ENCODE measurements at regions not wholly inside any gene's neighbourhood (a gene's known extent, or its start where the extent isn't known, plus 50 kb on each side); places are given as distances from the start of the nearest gene placed in this dataset.
"Not testable (repeated sequence)": the region's sequence is repeated elsewhere in the genome, so short reads cannot be mapped to it uniquely, and the experiment has no call there.

- H3K27ac Mint-ChIP-seq; H3K36me3 Mint-ChIP-seq; ATAC-seq; DNase-seq (ENCODE audit: low spot score in 2 of 2): not testable (repeated sequence)
- H3K9me3 Mint-ChIP-seq: peaks cover 14 to 17% of the 10 kb centered on the region in 2 donors
Measured at GRCh38 chr2:21790311-21790710, 666.5 kb downstream of the TDRD15 start.

- ATAC-seq (no peak), DNase-seq (ENCODE audit: low spot score in 2 of 2) (no peak)
Measured at GRCh38 chr2:21792571-21792970, 668.8 kb downstream of the TDRD15 start.

GRCh38 chr2:21793461-21793860, 669.7 kb downstream of the TDRD15 start:
- no peaks in the 10 kb centered on the region for H3K36me3 Mint-ChIP-seq
- ATAC-seq (no peak), DNase-seq (ENCODE audit: low spot score in 2 of 2) (no peak)
- H3K27ac Mint-ChIP-seq: no peak overlapping the region
- peaks cover 14 to 16% of the 10 kb centered on the region in 2 donors for H3K9me3 Mint-ChIP-seq

More at GRCh38 chr2:21792571-21792970, 668.8 kb downstream of the TDRD15 start:
- H3K9me3 Mint-ChIP-seq: peaks cover 14 to 20% of the 10 kb centered on the region in 2 donors
- no peak overlapping the region for H3K27ac Mint-ChIP-seq
- no peaks in the 10 kb centered on the region for H3K36me3 Mint-ChIP-seq

GRCh38 chr2:21794611-21795010, 670.8 kb downstream of the TDRD15 start:
- DNase-seq (ENCODE audit: low spot score in 2 of 2) (no peak), ATAC-seq (no peak)
- Mint-ChIP-seq H3K27ac (no peak overlapping the region), H3K9me3 (peaks cover 10 to 13% of the 10 kb centered on the region in 2 donors), H3K36me3 (no peaks in the 10 kb centered on the region)

- no peak overlapping the region for H3K27ac Mint-ChIP-seq
- no peaks in the 10 kb centered on the region for H3K36me3 Mint-ChIP-seq
- ATAC-seq (no peak), DNase-seq (ENCODE audit: low spot score in 2 of 2) (no peak)
- peaks cover 10 to 17% of the 10 kb centered on the region in 2 donors for H3K9me3 Mint-ChIP-seq
Measured at GRCh38 chr2:21800356-21800755, 676.6 kb downstream of the TDRD15 start.

- H3K9me3 Mint-ChIP-seq: peaks cover 6 to 14% of the 10 kb centered on the region in 2 donors
- H3K27ac Mint-ChIP-seq: no peak overlapping the region
Measured at GRCh38 chr2:21803550-21803949, 679.8 kb downstream of the TDRD15 start.

GRCh38 chr2:21804151-21804550, 680.4 kb downstream of the TDRD15 start:
- DNase-seq (ENCODE audit: low spot score in 2 of 2): no peak
- Mint-ChIP-seq H3K27ac (no peak overlapping the region), H3K9me3 (peaks cover 6 to 14% of the 10 kb centered on the region in 2 donors), H3K36me3 (no peaks in the 10 kb centered on the region)
- ATAC-seq: no peak

More at GRCh38 chr2:21803550-21803949, 679.8 kb downstream of the TDRD15 start:
- DNase-seq (ENCODE audit: low spot score in 2 of 2) (no peak), ATAC-seq (no peak)
- no peaks in the 10 kb centered on the region for H3K36me3 Mint-ChIP-seq

- H3K27ac Mint-ChIP-seq: no peak overlapping the region
- DNase-seq (ENCODE audit: low spot score in 2 of 2): no peak
- H3K36me3 Mint-ChIP-seq: no peaks in the 10 kb centered on the region
- no peak for ATAC-seq
- H3K9me3 Mint-ChIP-seq: peaks cover 0 to 8% of the 10 kb centered on the region in 2 donors
Measured at GRCh38 chr2:21811541-21811940, 687.8 kb downstream of the TDRD15 start.

- no peak for ATAC-seq
- Mint-ChIP-seq H3K27ac (no peak overlapping the region), H3K9me3 (peaks cover 0 to 8% of the 10 kb centered on the region in 2 donors), H3K36me3 (no peaks in the 10 kb centered on the region)
- DNase-seq (ENCODE audit: low spot score in 2 of 2): no peak
Measured at GRCh38 chr2:21812766-21813165, 689.0 kb downstream of the TDRD15 start.

GRCh38 chr2:21814588-21815149, 690.9 kb downstream of the TDRD15 start:
- no peak for ATAC-seq
- DNase-seq (ENCODE audit: low spot score in 2 of 2): no peak
- peaks cover 8 to 11% of the 10 kb centered on the region in 2 donors for H3K9me3 Mint-ChIP-seq
- no peak overlapping the region for H3K27ac Mint-ChIP-seq
- peaks cover 5% of the 10 kb centered on the region in 2 donors for H3K36me3 Mint-ChIP-seq

- Mint-ChIP-seq H3K36me3 (peaks cover 5% of the 10 kb centered on the region in 2 donors), H3K27ac (no peak overlapping the region), H3K9me3 (peaks cover 8 to 13% of the 10 kb centered on the region in 2 donors)
- no peak for ATAC-seq
- DNase-seq (ENCODE audit: low spot score in 2 of 2): no peak
Measured at GRCh38 chr2:21818212-21818795, 694.5 kb downstream of the TDRD15 start.

- Mint-ChIP-seq H3K9me3 (peaks cover 8 to 13% of the 10 kb centered on the region in 2 donors), H3K27ac (no peak overlapping the region), H3K36me3 (peaks cover 5% of the 10 kb centered on the region in 2 donors)
- ATAC-seq (no peak), DNase-seq (ENCODE audit: low spot score in 2 of 2) (no peak)
Measured at GRCh38 chr2:21819454-21819853, 695.7 kb downstream of the TDRD15 start.

GRCh38 chr2:21820271-21820670, 696.5 kb downstream of the TDRD15 start:
- ATAC-seq: no peak
- Mint-ChIP-seq H3K9me3 (peaks cover 8 to 19% of the 10 kb centered on the region in 2 donors), H3K36me3 (peaks cover 5% of the 10 kb centered on the region in 2 donors)

GRCh38 chr2:21821672-21822227, 698.0 kb downstream of the TDRD15 start:
- DNase-seq (ENCODE audit: low spot score in 2 of 2) (no peak), ATAC-seq (no peak)
- Mint-ChIP-seq H3K27ac (no peak overlapping the region), H3K36me3 (peaks cover 5% of the 10 kb centered on the region in 2 donors), H3K9me3 (peaks cover 12 to 23% of the 10 kb centered on the region in 2 donors)

More at GRCh38 chr2:21820271-21820670, 696.5 kb downstream of the TDRD15 start:
- no peak overlapping the region for H3K27ac Mint-ChIP-seq
- DNase-seq (ENCODE audit: low spot score in 2 of 2): no peak

GRCh38 chr2:21822505-21822904, 698.7 kb downstream of the TDRD15 start:
- Mint-ChIP-seq H3K27ac (no peak overlapping the region), H3K9me3 (peaks cover 13 to 23% of the 10 kb centered on the region in 2 donors), H3K36me3 (peaks cover 5% of the 10 kb centered on the region in 2 donors)
- no peak for ATAC-seq
- no peak for DNase-seq (ENCODE audit: low spot score in 2 of 2)

- ATAC-seq (no peak), DNase-seq (ENCODE audit: low spot score in 2 of 2) (no peak)
- H3K27ac Mint-ChIP-seq: no peak overlapping the region
- no peaks in the 10 kb centered on the region for H3K36me3 Mint-ChIP-seq
- H3K9me3 Mint-ChIP-seq: peaks cover 7 to 21% of the 10 kb centered on the region in 2 donors
Measured at GRCh38 chr2:21833767-21834166, 710.0 kb downstream of the TDRD15 start.

- ATAC-seq (no peak), DNase-seq (ENCODE audit: low spot score in 2 of 2) (no peak)
- H3K9me3 Mint-ChIP-seq: peaks cover 7 to 8% of the 10 kb centered on the region in 2 donors
- H3K36me3 Mint-ChIP-seq: no peaks in the 10 kb centered on the region
- H3K27ac Mint-ChIP-seq: no peak overlapping the region
Measured at GRCh38 chr2:21836261-21836660, 712.5 kb downstream of the TDRD15 start.

GRCh38 chr2:21836719-21837118, 713.0 kb downstream of the TDRD15 start:
- DNase-seq (ENCODE audit: low spot score in 2 of 2): no peak
- ATAC-seq: no peak
- H3K36me3 Mint-ChIP-seq: no peaks in the 10 kb centered on the region
- no peak overlapping the region for H3K27ac Mint-ChIP-seq
- H3K9me3 Mint-ChIP-seq: peaks cover 6 to 7% of the 10 kb centered on the region in 2 donors

Data from activated naive CD4-positive, alpha-beta T cell treated with anti-CD3 and anti-CD28 coated beads, Interleukin-2, amount 50 U/mL, for 72 hours (primary cell).